CD4-positive, alpha-beta memory T cell (primary cell): ENCODE measurements at regions not wholly inside any gene's neighbourhood (a gene's known extent, or its start where the extent isn't known, plus 50 kb on each side); places are given as distances from the start of the nearest gene placed in this dataset.

Experiments used
- CTCF ChIA-PET: fragments of 350-600 bp; sonication (Branson Sonifier 250); formaldehyde crosslinking; loops from one replicate; lab custom pipeline; 2021; ENCODE audit warnings: inconsistent platforms; ENCODE audit not compliant: partially characterized antibody; lab: Charles Lee
- POLR2A ChIA-PET: fragments of 350-600 bp; sonication (Branson Sonifier 250); formaldehyde crosslinking; loops from one replicate; lab custom pipeline; 2021; ENCODE audit not compliant: partially characterized antibody; lab: Charles Lee
- DNase-seq, 5 donors: peaks; one replicate each; pipeline versions ENCODE4 v3.0.0 to v3.0.0-alpha.2; 2020 to 2022; ENCODE audit warnings: mixed read lengths in 1 of 5
- H3K27ac ChIP-seq: one replicate; pipeline ENCODE4 v1.7.0; 2013; ENCODE audit warnings: low read depth, low read length
- H3K27me3 ChIP-seq: 2 replicates; pipeline ENCODE4 v1.7.0; 2013; ENCODE audit warnings: mild to moderate bottlenecking, low read length, moderate library complexity; ENCODE audit not compliant: insufficient read depth
- H3K36me3 ChIP-seq: 2 replicates; pipeline ENCODE4 v1.7.0; 2013; ENCODE audit warnings: mild to moderate bottlenecking, low read length, moderate library complexity; ENCODE audit not compliant: insufficient read depth
- H3K4me1 ChIP-seq: 2 replicates; pipeline ENCODE4 v1.7.0; 2013; ENCODE audit warnings: mild to moderate bottlenecking, low read length, moderate library complexity; ENCODE audit not compliant: insufficient read depth
- H3K4me3 ChIP-seq, 2 donors: one replicate each; pipeline ENCODE4 v1.7.0; 2013; ENCODE audit warnings: low read length in 2 of 2, mild to moderate bottlenecking in 1 of 2
- H3K9me3 ChIP-seq, 2 donors: one replicate each; pipeline ENCODE4 v1.7.0; 2013; ENCODE audit warnings: low read length in 2 of 2, control low read depth in 1 of 2; ENCODE audit not compliant: control insufficient read depth in 1 of 2
- H3K27ac Mint-ChIP-seq, 7 donors: one replicate each; pipeline ENCODE4 v1.8.0; 2020 to 2021; ENCODE audit warnings: mixed read lengths in 7 of 7, mild to moderate bottlenecking in 6 of 7, inconsistent platforms in 3 of 7, moderate library complexity in 3 of 7
- H3K27me3 Mint-ChIP-seq, 2 donors: one replicate each; pipeline ENCODE4 v1.8.0; 2020 to 2021; ENCODE audit warnings: mixed read lengths in 2 of 2
- H3K36me3 Mint-ChIP-seq, 2 donors: one replicate each; pipeline ENCODE4 v1.8.0; 2020 to 2021; ENCODE audit warnings: mixed read lengths in 2 of 2, inconsistent platforms in 1 of 2, mild to moderate bottlenecking in 1 of 2
- H3K4me1 Mint-ChIP-seq, 4 donors: one replicate each; pipeline ENCODE4 v1.8.0; 2020 to 2021; ENCODE audit warnings: mixed read lengths in 4 of 4, mild to moderate bottlenecking in 1 of 4
- H3K4me3 Mint-ChIP-seq, 8 donors: one replicate each; pipeline ENCODE4 v1.8.0; 2020 to 2021; ENCODE audit warnings: mixed read lengths in 8 of 8, mild to moderate bottlenecking in 7 of 8, moderate library complexity in 6 of 8, inconsistent platforms in 3 of 8
- H3K9me3 Mint-ChIP-seq, 8 donors: one replicate each; pipeline ENCODE4 v1.8.0; 2020 to 2021; ENCODE audit warnings: mixed read lengths in 8 of 8, mild to moderate bottlenecking in 5 of 8, inconsistent platforms in 3 of 8, moderate library complexity in 1 of 8
- intact Hi-C: fragments of 100-400 bp; cut with micrococcal nuclease; formaldehyde crosslinking; loops from one replicate; pipeline ENCODE4 v1.15.1; 2023

- Histone ChIP-seq H3K36me3 (no peaks in the 10 kb centered on the region), H3K9me3 (no peaks in the 10 kb centered on the region), H3K4me3 (no peak overlapping the region), H3K4me1 (no peaks in the 10 kb centered on the region), H3K27me3 (no peaks in the 10 kb centered on the region), H3K27ac (no peak overlapping the region)
- Mint-ChIP-seq H3K27me3 (peaks cover 3 to 7% of the 10 kb centered on the region in 2 donors), H3K4me3 (no peak overlapping the region), H3K27ac (no peak overlapping the region), H3K9me3 (peaks cover 0 to 5% (median 0%) of the 10 kb centered on the region in 8 donors), H3K4me1 (peaks cover 0 to 1% (median 0%) of the 10 kb centered on the region in 4 donors), H3K36me3 (no peaks in the 10 kb centered on the region)
- ChIA-PET POLR2A (no interaction called here), CTCF (no interaction called here)
- intact Hi-C loops, result no loop called here
- DNase-seq, result no peak
Measured at GRCh38 chr9:109855540-109855939, 75.5 kb downstream of the PALM2AKAP2 start.

GRCh38 chr9:109856785-109857184 lies 76.8 kb downstream of the PALM2AKAP2 start:
- Histone ChIP-seq H3K9me3 (no peaks in the 10 kb centered on the region), H3K36me3 (no peaks in the 10 kb centered on the region), H3K27ac (no peak overlapping the region), H3K27me3 (no peaks in the 10 kb centered on the region), H3K4me3 (no peak overlapping the region), H3K4me1 (no peaks in the 10 kb centered on the region)
- peaks cover 0 to 1% (median 0%) of the 10 kb centered on the region in 4 donors for H3K4me1 Mint-ChIP-seq
- peaks cover 5 to 7% of the 10 kb centered on the region in 2 donors for H3K27me3 Mint-ChIP-seq
- intact Hi-C loops, result no loop called here
- H3K27ac Mint-ChIP-seq, result no peak overlapping the region
- DNase-seq, result no peak
- POLR2A ChIA-PET, result no interaction called here
- CTCF ChIA-PET, result no interaction called here
- H3K36me3 Mint-ChIP-seq, result no peaks in the 10 kb centered on the region
- peaks cover 0 to 5% (median 0%) of the 10 kb centered on the region in 8 donors for H3K9me3 Mint-ChIP-seq
- no peak overlapping the region for H3K4me3 Mint-ChIP-seq

GRCh38 chr9:109857336-109857735 lies 77.3 kb downstream of the PALM2AKAP2 start:
- no peak overlapping the region for H3K4me3 ChIP-seq
- no peaks in the 10 kb centered on the region for H3K27me3 ChIP-seq
- DNase-seq, result no peak
- CTCF ChIA-PET, result no interaction called here
- H3K27ac ChIP-seq, result no peak overlapping the region
- H3K27me3 Mint-ChIP-seq, result peaks cover 5 to 7% of the 10 kb centered on the region in 2 donors
- intact Hi-C loops, result no loop called here
- peaks cover 0 to 1% (median 0%) of the 10 kb centered on the region in 4 donors for H3K4me1 Mint-ChIP-seq
- H3K36me3 ChIP-seq, result no peaks in the 10 kb centered on the region
- H3K4me1 ChIP-seq, result no peaks in the 10 kb centered on the region
- no peaks in the 10 kb centered on the region for H3K9me3 ChIP-seq
- no peak overlapping the region for H3K4me3 Mint-ChIP-seq
- no peak overlapping the region for H3K27ac Mint-ChIP-seq
- H3K36me3 Mint-ChIP-seq, result no peaks in the 10 kb centered on the region
- H3K9me3 Mint-ChIP-seq, result peaks cover 0 to 3% (median 0%) of the 10 kb centered on the region in 8 donors
- POLR2A ChIA-PET, result no interaction called here

- no peaks in the 10 kb centered on the region for H3K27me3 ChIP-seq
- ChIA-PET POLR2A (no interaction called here), CTCF (no interaction called here)
- Mint-ChIP-seq H3K4me1 (peaks cover 0 to 1% (median 0%) of the 10 kb centered on the region in 4 donors), H3K36me3 (no peaks in the 10 kb centered on the region), H3K4me3 (no peak overlapping the region), H3K9me3 (no peaks in the 10 kb centered on the region), H3K27ac (no peak overlapping the region), H3K27me3 (peaks cover 4% of the 10 kb centered on the region in 2 donors)
- intact Hi-C loops, result no loop called here
- no peak overlapping the region for H3K4me3 ChIP-seq
- DNase-seq, result no peak
- H3K9me3 ChIP-seq, result no peaks in the 10 kb centered on the region
- H3K27ac ChIP-seq, result no peak overlapping the region
- no peaks in the 10 kb centered on the region for H3K36me3 ChIP-seq
- no peaks in the 10 kb centered on the region for H3K4me1 ChIP-seq
Measured at GRCh38 chr9:109859447-109859846, 79.4 kb downstream of the PALM2AKAP2 start.

- Histone ChIP-seq H3K4me1 (no peaks in the 10 kb centered on the region), H3K27me3 (no peaks in the 10 kb centered on the region), H3K36me3 (no peaks in the 10 kb centered on the region), H3K9me3 (no peaks in the 10 kb centered on the region), H3K27ac (no peak overlapping the region), H3K4me3 (no peak overlapping the region)
- POLR2A ChIA-PET, result no interaction called here
- intact Hi-C loops, result no loop called here
- H3K9me3 Mint-ChIP-seq, result no peaks in the 10 kb centered on the region
- CTCF ChIA-PET, result no interaction called here
- DNase-seq, result no peak
- no peak overlapping the region for H3K4me3 Mint-ChIP-seq
- H3K27ac Mint-ChIP-seq, result no peak overlapping the region
- H3K27me3 Mint-ChIP-seq, result peaks cover 4 to 6% of the 10 kb centered on the region in 2 donors
- no peaks in the 10 kb centered on the region for H3K36me3 Mint-ChIP-seq
- H3K4me1 Mint-ChIP-seq, result peaks cover 0 to 1% (median 0%) of the 10 kb centered on the region in 4 donors
Measured at GRCh38 chr9:109860521-109860920, 80.5 kb downstream of the PALM2AKAP2 start.

GRCh38 chr9:109861499-109861898 lies 81.5 kb downstream of the PALM2AKAP2 start:
- Histone ChIP-seq H3K9me3 (no peaks in the 10 kb centered on the region), H3K27ac (no peak overlapping the region), H3K27me3 (no peaks in the 10 kb centered on the region), H3K4me1 (no peaks in the 10 kb centered on the region), H3K36me3 (no peaks in the 10 kb centered on the region), H3K4me3 (no peak overlapping the region)
- CTCF ChIA-PET, result no interaction called here
- POLR2A ChIA-PET, result no interaction called here
- Mint-ChIP-seq H3K36me3 (no peaks in the 10 kb centered on the region), H3K27me3 (peaks cover 0 to 6% of the 10 kb centered on the region in 2 donors), H3K4me3 (no peak overlapping the region), H3K9me3 (no peaks in the 10 kb centered on the region), H3K4me1 (peaks cover 0 to 1% (median 0%) of the 10 kb centered on the region in 4 donors), H3K27ac (no peak overlapping the region)
- DNase-seq, result no peak
- intact Hi-C loops, result no loop called here

GRCh38 chr9:109861918-109862317 lies 81.9 kb downstream of the PALM2AKAP2 start:
- POLR2A ChIA-PET, result no interaction called here
- H3K27ac Mint-ChIP-seq, result no peak overlapping the region
- no peak for DNase-seq
- no peaks in the 10 kb centered on the region for H3K4me1 ChIP-seq
- H3K27me3 ChIP-seq, result no peaks in the 10 kb centered on the region
- H3K9me3 Mint-ChIP-seq, result no peaks in the 10 kb centered on the region
- H3K4me1 Mint-ChIP-seq, result peaks cover 0 to 1% (median 0%) of the 10 kb centered on the region in 4 donors
- H3K4me3 Mint-ChIP-seq, result no peak overlapping the region
- no peak overlapping the region for H3K4me3 ChIP-seq
- no peaks in the 10 kb centered on the region for H3K9me3 ChIP-seq
- CTCF ChIA-PET, result no interaction called here
- H3K27ac ChIP-seq, result no peak overlapping the region
- H3K36me3 ChIP-seq, result no peaks in the 10 kb centered on the region
- peaks cover 0 to 6% of the 10 kb centered on the region in 2 donors for H3K27me3 Mint-ChIP-seq
- intact Hi-C loops, result no loop called here
- no peaks in the 10 kb centered on the region for H3K36me3 Mint-ChIP-seq

GRCh38 chr9:109862452-109862851 lies 82.5 kb downstream of the PALM2AKAP2 start:
- H3K4me1 Mint-ChIP-seq, result peaks cover 0 to 1% (median 0%) of the 10 kb centered on the region in 4 donors
- Histone ChIP-seq H3K9me3 (no peaks in the 10 kb centered on the region), H3K27ac (no peak overlapping the region), H3K4me1 (no peaks in the 10 kb centered on the region), H3K36me3 (no peaks in the 10 kb centered on the region), H3K27me3 (no peaks in the 10 kb centered on the region), H3K4me3 (no peak overlapping the region)
- ChIA-PET POLR2A (no interaction called here), CTCF (no interaction called here)
- no peaks in the 10 kb centered on the region for H3K36me3 Mint-ChIP-seq
- H3K4me3 Mint-ChIP-seq, result no peak overlapping the region
- no peak overlapping the region for H3K27ac Mint-ChIP-seq
- intact Hi-C loops, result no loop called here
- H3K27me3 Mint-ChIP-seq, result peaks cover 2 to 6% of the 10 kb centered on the region in 2 donors
- H3K9me3 Mint-ChIP-seq, result no peaks in the 10 kb centered on the region
- DNase-seq, result no peak
